Nucleus accumbens (tissue), 56 donors: ENCODE measurements at regions not wholly inside any gene's neighbourhood (a gene's known extent, or its start where the extent isn't known, plus 50 kb on each side); places are given as distances from the start of the nearest gene placed in this dataset.

Experiments used
- DNase-seq, 56 donors: peaks; one replicate each; lab custom pipeline; 2025; lab: John Stamatoyannopoulos, UW

DNA sequence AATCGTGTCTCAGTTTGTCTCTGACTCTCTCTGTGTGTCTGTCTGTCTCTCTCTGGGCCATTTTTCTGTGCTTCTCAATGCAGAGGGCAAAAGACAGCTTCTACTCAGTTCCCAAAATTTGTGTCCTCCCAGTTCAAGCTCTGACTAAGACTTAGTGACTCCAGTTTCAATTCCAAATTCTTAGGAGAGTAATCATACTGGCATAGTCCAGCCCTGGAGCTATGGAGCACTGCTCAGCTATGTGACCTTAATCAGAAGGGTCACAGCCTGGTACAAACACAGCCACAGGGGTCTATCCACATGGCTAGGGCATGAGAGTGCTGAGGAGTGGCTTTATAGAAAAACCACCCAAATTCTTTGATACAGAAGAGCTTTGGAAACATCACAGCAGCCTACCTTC lies 91.9 kb downstream of the FOXF2 start:
- DNase-seq, result no peak

DNA sequence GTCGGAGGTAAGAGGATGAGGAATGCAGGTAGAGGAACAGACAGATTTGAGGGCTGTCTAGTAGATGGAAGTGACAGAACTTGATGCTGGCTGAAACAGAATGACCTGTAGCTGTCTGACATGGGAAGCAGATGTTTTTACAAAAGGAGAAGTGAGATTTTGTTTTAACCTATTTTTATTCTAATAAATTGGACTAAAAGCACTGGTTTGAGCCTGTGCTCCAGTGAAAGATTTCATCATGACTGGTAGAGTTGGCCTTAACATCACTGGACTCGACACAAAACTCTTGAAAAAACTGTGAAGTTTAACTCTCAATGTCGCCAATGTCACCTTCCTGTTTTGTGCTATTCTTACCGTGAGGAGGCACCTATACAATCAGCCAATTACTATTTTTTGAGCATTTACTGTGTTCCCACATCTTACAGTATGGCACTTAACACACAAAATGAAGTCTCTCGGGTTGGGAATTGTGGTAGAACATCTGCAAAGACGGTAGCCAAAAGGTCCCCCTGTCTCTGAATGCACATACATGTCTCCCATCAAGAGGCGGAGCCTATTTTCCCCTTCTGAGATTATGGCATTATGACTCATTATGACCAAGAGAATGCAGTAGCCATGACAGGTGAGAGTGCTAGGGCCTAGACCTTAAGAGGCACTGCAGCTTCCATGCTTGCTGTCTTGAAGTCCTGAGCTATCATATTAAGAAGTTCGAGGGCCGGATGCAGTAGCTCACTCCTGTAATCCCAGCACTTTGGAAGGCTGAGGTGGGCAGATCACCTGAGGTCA lies 93.2 kb downstream of the FOXF2 start:
- DNase-seq, result no peak

- DNase-seq, result peak in 6 of 56 donors; percentile 6 to 42 (median 19)
Observed at GRCh38 chr6:1485678-1486077, 96.3 kb downstream of the FOXF2 start.

DNA sequence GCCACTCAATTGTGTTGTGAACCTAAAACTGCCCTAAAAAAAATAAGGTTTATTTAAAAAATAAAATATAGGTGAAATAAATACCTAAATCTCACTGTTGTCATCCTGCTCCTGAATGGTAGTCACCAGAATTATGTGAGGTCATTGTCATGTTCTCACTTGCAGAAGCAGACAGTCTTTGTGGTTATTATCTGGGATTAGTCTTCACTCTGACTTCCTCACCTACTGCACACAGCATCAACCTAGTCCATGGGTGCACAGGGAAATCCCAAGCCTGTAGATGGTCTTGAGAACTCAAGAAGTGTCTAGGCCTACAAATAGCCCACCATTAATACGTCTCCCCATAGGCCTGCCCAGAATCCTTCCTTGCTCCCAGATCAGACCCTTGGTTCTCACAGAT lies 97.0 kb downstream of the FOXF2 start:
- DNase-seq, result no peak

DNA sequence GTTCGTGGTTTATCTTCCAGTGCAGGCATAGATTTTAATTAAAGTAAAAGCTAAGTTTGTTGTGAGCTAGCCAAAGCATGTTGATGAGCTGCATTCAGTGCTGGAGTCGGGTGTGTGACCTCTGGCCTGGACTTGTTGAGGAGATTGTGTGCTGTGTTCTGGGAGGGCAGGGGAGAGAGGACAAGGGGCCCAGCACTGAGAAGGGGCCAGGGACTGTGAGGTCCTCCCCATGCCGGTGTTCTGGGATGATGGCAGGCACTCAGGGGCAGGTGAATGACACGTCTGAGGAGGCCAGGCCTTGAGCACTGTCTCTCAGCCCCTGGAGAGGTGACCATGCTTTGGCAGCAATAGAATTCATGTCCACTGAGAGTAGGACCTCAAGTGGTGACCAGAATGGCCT lies 97.9 kb downstream of the FOXF2 start:
- no peak for DNase-seq

DNA sequence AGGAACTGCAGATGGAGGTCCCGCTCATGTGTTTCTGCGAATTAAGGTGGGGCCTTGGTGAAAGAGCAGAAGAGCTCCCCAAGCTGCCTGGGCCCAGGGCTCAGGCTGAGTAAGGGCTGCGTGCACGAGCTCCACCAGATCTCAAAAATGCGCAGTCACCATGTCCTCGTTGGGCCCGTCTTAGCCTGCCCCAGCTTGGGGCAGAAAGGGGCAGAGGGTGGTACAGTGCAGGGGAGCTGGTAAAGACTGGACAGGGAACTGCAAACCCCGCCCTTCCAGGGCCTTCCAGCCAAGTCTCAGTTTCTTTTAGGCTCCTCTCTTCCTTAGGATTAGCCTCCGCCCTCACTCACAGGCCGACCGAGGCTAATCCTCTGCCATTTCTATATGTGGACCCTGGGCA lies 101.6 kb downstream of the FOXF2 start:
- no peak for DNase-seq

DNA sequence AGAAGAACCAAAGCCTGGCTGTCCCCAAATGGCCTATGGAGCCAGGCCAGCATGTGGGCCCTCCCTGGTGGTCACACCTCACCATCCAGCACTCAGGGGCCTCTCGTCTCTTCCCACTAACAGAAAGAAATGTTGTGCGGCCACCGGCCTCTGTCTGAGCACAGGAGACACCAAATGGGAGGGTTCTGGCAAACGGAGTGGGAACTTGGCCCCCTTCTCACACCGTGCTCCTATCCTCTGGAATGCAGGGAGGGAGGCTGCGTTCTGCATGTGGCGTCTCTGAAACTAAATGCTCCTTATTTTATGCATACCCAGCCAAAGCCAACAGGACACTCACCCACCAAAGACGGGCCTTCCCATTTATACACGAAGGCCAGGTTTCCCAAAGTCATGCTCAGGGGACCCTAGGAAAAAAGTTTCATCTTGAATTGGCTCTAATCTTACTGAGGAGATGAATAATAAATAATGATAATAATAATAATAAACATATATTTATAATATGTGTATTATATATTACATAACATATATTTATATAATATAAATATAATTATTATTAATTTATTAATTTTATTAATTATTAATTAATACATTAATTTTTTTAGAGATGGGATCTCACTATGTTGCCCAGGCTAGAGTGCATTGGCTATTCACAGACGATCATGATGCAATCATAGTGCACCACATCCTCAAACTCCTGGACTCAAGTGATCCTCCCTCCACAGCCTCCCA lies 102.4 kb downstream of the FOXF2 start:
- no peak for DNase-seq

GRCh38 chr6:1494671-1495070 lies 105.3 kb downstream of the FOXF2 start:
- DNase-seq, result no peak

GRCh38 chr6:1495344-1495743 lies 106.0 kb downstream of the FOXF2 start:
- no peak for DNase-seq

DNA sequence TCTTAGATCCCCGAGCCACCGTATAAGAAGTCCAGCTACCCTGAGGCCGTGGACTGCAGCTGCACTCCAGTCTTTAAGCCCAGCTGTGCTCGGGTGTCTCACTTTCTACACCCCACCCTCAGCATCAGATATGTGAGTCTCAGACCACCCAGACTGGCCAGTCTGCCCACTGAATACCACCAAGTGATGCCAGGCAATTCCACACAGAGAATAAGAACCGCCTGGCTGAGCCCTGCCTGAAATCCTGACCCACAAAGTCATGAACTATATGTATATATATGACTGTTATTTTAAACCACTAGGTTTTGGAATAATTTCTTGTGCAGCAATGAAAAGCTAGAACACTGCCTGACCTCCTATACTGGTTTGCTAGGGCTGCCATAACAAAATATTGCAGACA lies 106.7 kb downstream of the FOXF2 start:
- DNase-seq, result no peak

GRCh38 chr6:1496836-1497760 lies 107.7 kb downstream of the FOXF2 start:
- DNase-seq, result peak in 30 of 56 donors; percentile 4 to 64 (median 23)

DNA sequence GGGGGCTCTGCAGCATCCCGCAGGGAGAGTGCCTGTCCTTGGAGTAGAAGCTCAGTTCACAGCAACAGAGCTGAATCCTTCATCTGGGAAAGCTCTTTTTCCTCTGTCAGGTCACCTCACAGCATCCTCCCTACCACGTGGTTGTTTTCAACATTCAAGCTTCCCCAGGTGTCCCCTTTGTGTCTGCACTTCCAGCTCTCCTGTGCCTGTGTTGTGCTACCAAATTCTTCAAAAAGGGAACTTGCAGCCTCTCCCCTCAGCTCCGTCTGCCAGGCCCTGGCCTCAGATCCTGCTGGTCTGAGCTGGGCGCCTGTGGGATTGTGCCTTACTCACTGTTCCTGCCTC lies 108.4 kb downstream of the FOXF2 start:
- peak in 1 of 56 donors; percentile 6 for DNase-seq

GRCh38 chr6:1498491-1499113 lies 109.2 kb downstream of the FOXF2 start:
- no peak for DNase-seq

GRCh38 chr6:1499777-1500176 lies 109.9 kb upstream of the FOXC1 start:
- DNase-seq, result peak in 3 of 56 donors; percentile 3 to 10 (median 9)

DNA sequence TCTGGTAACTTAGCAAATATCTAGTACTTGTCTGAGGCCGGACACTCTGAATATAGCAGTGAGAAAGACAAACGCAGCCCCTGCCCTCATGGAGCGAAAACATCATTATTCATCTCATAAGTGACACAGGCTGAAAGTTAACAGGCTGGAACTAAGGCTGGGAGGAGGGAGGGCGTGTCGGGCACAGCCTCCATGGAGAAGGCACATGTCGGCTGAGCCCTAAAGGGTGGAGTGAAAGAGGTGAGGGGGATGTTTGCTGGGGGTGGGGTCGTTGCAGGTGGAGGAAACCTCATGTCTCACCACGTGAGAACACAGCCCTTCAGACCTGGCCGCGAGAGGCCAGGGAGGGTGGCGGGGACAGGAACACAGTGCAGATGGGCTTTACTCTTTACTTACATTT lies 108.8 kb upstream of the FOXC1 start:
- DNase-seq, result no peak

DNA sequence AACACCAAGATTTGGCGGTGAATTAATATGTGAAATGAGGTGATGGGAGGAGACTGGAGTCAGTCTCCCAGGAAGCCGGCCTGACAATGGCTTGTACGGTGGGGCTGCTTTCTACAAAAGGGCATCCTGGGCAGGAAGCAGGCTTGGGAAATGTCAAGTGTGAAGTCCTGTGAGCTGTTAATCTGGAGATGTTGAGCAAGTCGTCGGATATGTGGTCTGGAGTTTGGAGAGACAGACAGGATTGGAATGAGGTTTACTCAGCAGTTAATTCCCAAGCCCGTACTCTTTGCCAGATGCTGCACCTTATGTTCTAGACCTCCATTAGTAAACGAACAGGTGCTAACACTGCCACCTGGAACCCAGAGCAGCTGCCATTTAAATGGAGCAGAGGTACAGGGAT lies 107.7 kb upstream of the FOXC1 start:
- no peak for DNase-seq

DNA sequence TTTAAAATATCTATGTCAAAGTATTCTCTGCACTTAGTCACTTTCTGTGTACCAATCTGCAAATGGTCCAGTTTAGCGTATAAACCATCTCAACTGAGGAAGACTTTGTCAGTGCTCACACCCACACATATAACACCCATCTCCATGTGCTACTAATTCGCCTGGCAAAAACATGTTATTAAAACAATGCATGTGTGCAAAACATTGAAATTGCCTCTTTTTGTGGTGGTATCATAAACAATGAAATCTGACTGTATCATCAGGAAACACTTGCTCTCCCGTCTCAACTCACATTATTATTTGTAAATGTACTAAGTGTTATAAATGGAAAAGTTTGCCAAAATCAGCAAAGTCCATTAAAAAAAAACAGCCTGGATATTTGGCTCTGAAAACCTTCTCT lies 105.9 kb upstream of the FOXC1 start:
- DNase-seq, result no peak

GRCh38 chr6:1504465-1504864 lies 105.2 kb upstream of the FOXC1 start:
- no peak for DNase-seq

GRCh38 chr6:1507251-1507650 lies 102.5 kb upstream of the FOXC1 start:
- DNase-seq, result no peak

GRCh38 chr6:1509241-1509640 lies 100.5 kb upstream of the FOXC1 start:
- DNase-seq, result no peak

DNA sequence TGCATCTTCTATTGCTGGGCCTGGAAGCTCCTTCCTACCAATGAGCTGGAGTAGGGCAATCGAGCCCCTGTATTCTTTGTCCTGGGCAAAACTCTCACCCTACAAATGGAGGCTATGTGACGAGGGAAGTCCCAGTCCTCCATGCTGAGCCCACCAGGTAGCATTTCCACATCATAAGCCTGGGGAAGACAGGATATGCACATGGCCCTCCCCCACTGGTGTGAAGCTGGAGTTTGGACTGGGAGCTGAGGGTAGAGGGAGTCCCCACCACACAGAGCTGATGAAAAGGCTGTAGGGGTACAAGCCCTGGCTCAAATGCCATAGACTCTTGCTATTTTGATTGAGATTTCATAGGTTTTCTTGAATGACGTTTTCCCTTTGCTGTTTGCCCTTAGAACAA lies 99.5 kb upstream of the FOXC1 start:
- no peak for DNase-seq
